ENCODE measurements at regions not wholly inside any gene's neighbourhood (a gene's known extent, or its start where the extent isn't known, plus 50 kb on each side); places are given as distances from the start of the nearest gene placed in this dataset.

- H3K27me3 Mint-ChIP-seq = no peaks in the 10 kb centered on the region
- ATAC-seq (ENCODE audit: low read depth) (no peak), DNase-seq (no peak)
- no peak overlapping the region for H3K4me3 Mint-ChIP-seq
- POLR2A ChIA-PET = interaction anchor here (1.1 kb wide), 1 partner anchor 37 kb away, joined by 3 read pairs; no protein-coding TSS in a partner anchor
- H3K27ac Mint-ChIP-seq = no peak overlapping the region
- no peaks in the 10 kb centered on the region for H3K4me1 Mint-ChIP-seq
- no peaks in the 10 kb centered on the region for H3K36me3 Mint-ChIP-seq
- H3K9me3 Mint-ChIP-seq = no peaks in the 10 kb centered on the region
Measured at GRCh38 chr13:29917650-29918049, 67.2 kb upstream of the UBL3 start.

GRCh38 chr13:29914581-29914980 lies 64.2 kb upstream of the UBL3 start:
- POLR2A ChIA-PET = no interaction called here
- Mint-ChIP-seq H3K36me3 (no peaks in the 10 kb centered on the region), H3K9me3 (no peaks in the 10 kb centered on the region), H3K4me3 (no peak overlapping the region), H3K27me3 (peaks cover 6% of the 10 kb centered on the region), H3K4me1 (no peaks in the 10 kb centered on the region), H3K27ac (no peak overlapping the region)
- DNase-seq (no peak), ATAC-seq (ENCODE audit: low read depth) (no peak)

GRCh38 chr13:29911781-29912418 lies 61.5 kb upstream of the UBL3 start:
- Mint-ChIP-seq H3K4me1 (peaks cover 6% of the 10 kb centered on the region), H3K27ac (no peak overlapping the region), H3K9me3 (no peaks in the 10 kb centered on the region), H3K27me3 (peaks cover 6% of the 10 kb centered on the region), H3K36me3 (no peaks in the 10 kb centered on the region), H3K4me3 (no peak overlapping the region)
- ATAC-seq (ENCODE audit: low read depth) (no peak), DNase-seq (no peak)
- POLR2A ChIA-PET = no interaction called here

- ATAC-seq (ENCODE audit: low read depth) (no peak), DNase-seq (no peak)
- Mint-ChIP-seq H3K27ac (no peak overlapping the region), H3K4me3 (no peak overlapping the region), H3K4me1 (peaks cover 6% of the 10 kb centered on the region), H3K36me3 (no peaks in the 10 kb centered on the region), H3K27me3 (peaks cover 6% of the 10 kb centered on the region), H3K9me3 (no peaks in the 10 kb centered on the region)
- POLR2A ChIA-PET = no interaction called here
Measured at GRCh38 chr13:29909975-29910674, 59.7 kb upstream of the UBL3 start.

GRCh38 chr13:29909081-29909730 lies 58.8 kb upstream of the UBL3 start:
- H3K4me1 Mint-ChIP-seq = peaks cover 6% of the 10 kb centered on the region
- DNase-seq (no peak), ATAC-seq (ENCODE audit: low read depth) (no peak)
- no peak overlapping the region for H3K4me3 Mint-ChIP-seq
- POLR2A ChIA-PET = no interaction called here
- H3K9me3 Mint-ChIP-seq = no peaks in the 10 kb centered on the region
- no peaks in the 10 kb centered on the region for H3K36me3 Mint-ChIP-seq
- no peak overlapping the region for H3K27ac Mint-ChIP-seq
- H3K27me3 Mint-ChIP-seq = peaks cover 6% of the 10 kb centered on the region

- H3K27me3 Mint-ChIP-seq = peaks cover 6% of the 10 kb centered on the region
- POLR2A ChIA-PET = no interaction called here
- peaks cover 6% of the 10 kb centered on the region for H3K4me1 Mint-ChIP-seq
- no peaks in the 10 kb centered on the region for H3K9me3 Mint-ChIP-seq
- ATAC-seq (ENCODE audit: low read depth) (no peak), DNase-seq (no peak)
- no peak overlapping the region for H3K27ac Mint-ChIP-seq
- H3K4me3 Mint-ChIP-seq = no peak overlapping the region
- H3K36me3 Mint-ChIP-seq = no peaks in the 10 kb centered on the region
Measured at GRCh38 chr13:29908416-29909080, 58.1 kb upstream of the UBL3 start.

- no peak overlapping the region for H3K4me3 Mint-ChIP-seq
- ATAC-seq (ENCODE audit: low read depth) = no peak
- H3K36me3 Mint-ChIP-seq = no peaks in the 10 kb centered on the region
- POLR2A ChIA-PET = interaction anchor here (0.9 kb wide), 1 partner anchor 28 kb away, joined by 3 read pairs; no protein-coding TSS in a partner anchor
- H3K9me3 Mint-ChIP-seq = no peaks in the 10 kb centered on the region
- peaks cover 6% of the 10 kb centered on the region for H3K4me1 Mint-ChIP-seq
- no peak for DNase-seq
- H3K27me3 Mint-ChIP-seq = peaks cover 6% of the 10 kb centered on the region
- no peak overlapping the region for H3K27ac Mint-ChIP-seq
Measured at GRCh38 chr13:29907670-29908069, 57.3 kb upstream of the UBL3 start.

- Mint-ChIP-seq H3K27ac (no peak overlapping the region), H3K4me3 (no peak overlapping the region), H3K4me1 (peaks cover 12% of the 10 kb centered on the region), H3K27me3 (peaks cover 4% of the 10 kb centered on the region), H3K9me3 (no peaks in the 10 kb centered on the region), H3K36me3 (no peaks in the 10 kb centered on the region)
- POLR2A ChIA-PET = no interaction called here
- DNase-seq = no peak
- no peak for ATAC-seq (ENCODE audit: low read depth)
Measured at GRCh38 chr13:29906432-29907011, 56.1 kb upstream of the UBL3 start.

GRCh38 chr13:29905845-29906244 lies 55.4 kb upstream of the UBL3 start:
- ATAC-seq (ENCODE audit: low read depth) (no peak), DNase-seq (no peak)
- H3K4me3 Mint-ChIP-seq = no peak overlapping the region
- H3K27ac Mint-ChIP-seq = no peak overlapping the region
- H3K36me3 Mint-ChIP-seq = peaks cover 3% of the 10 kb centered on the region
- POLR2A ChIA-PET = no interaction called here
- H3K4me1 Mint-ChIP-seq = peaks cover 12% of the 10 kb centered on the region
- peaks cover under 1% of the 10 kb centered on the region for H3K27me3 Mint-ChIP-seq
- no peaks in the 10 kb centered on the region for H3K9me3 Mint-ChIP-seq

- no peak for ATAC-seq (ENCODE audit: low read depth)
- Mint-ChIP-seq H3K9me3 (no peaks in the 10 kb centered on the region), H3K4me3 (no peak overlapping the region), H3K27me3 (peaks cover 3% of the 10 kb centered on the region), H3K27ac (no peak overlapping the region), H3K36me3 (peaks cover 4% of the 10 kb centered on the region), H3K4me1 (peaks cover 12% of the 10 kb centered on the region)
- POLR2A ChIA-PET = no interaction called here
- no peak for DNase-seq
Measured at GRCh38 chr13:29903996-29904395, 53.6 kb upstream of the UBL3 start.

GRCh38 chr13:29903543-29903942 lies 53.1 kb upstream of the UBL3 start:
- Mint-ChIP-seq H3K27me3 (peaks cover 6% of the 10 kb centered on the region), H3K4me3 (no peak overlapping the region), H3K4me1 (peaks cover 12% of the 10 kb centered on the region), H3K27ac (no peak overlapping the region), H3K36me3 (peaks cover 4% of the 10 kb centered on the region), H3K9me3 (no peaks in the 10 kb centered on the region)
- ATAC-seq (ENCODE audit: low read depth) (no peak), DNase-seq (no peak)
- POLR2A ChIA-PET = no interaction called here

GRCh38 chr13:29902632-29903305 lies 52.4 kb upstream of the UBL3 start:
- DNase-seq (no peak), ATAC-seq (ENCODE audit: low read depth) (no peak)
- Mint-ChIP-seq H3K4me1 (peaks cover 9% of the 10 kb centered on the region), H3K4me3 (peak overlapping the region; percentile 81), H3K36me3 (peaks cover 4% of the 10 kb centered on the region), H3K27me3 (peaks cover 6% of the 10 kb centered on the region), H3K27ac (peak overlapping the region; percentile 80), H3K9me3 (no peaks in the 10 kb centered on the region)
- POLR2A ChIA-PET = no interaction called here
